H9 (cell line): ENCODE measurements at regions not wholly inside any gene's neighbourhood (a gene's known extent, or its start where the extent isn't known, plus 50 kb on each side); places are given as distances from the start of the nearest gene placed in this dataset.

ENCODE experiments used
- DNase-seq: peaks from one replicate; pipeline ENCODE4 v3.0.0-alpha.2; 2017
- H2AFZ ChIP-seq: one replicate; pipeline ENCODE4 v1.6.1; 2013; ENCODE audit warnings: mild to moderate bottlenecking, low read length, control low read depth, moderate library complexity
- H2AK5ac ChIP-seq: 2 replicates; pipeline ENCODE4 v1.6.1; 2013; ENCODE audit warnings: low read length, control low read depth, mixed read lengths; ENCODE audit not compliant: insufficient read length
- H2BK120ac ChIP-seq: one replicate; pipeline ENCODE4 v1.6.1; 2013; ENCODE audit warnings: low read depth, mild to moderate bottlenecking, low read length, control low read depth, inconsistent platforms; ENCODE audit not compliant: poor library complexity, severe bottlenecking
- H2BK12ac ChIP-seq: 2 replicates; pipeline ENCODE4 v1.6.1; 2013; ENCODE audit warnings: low read length, control low read depth, mixed read lengths, low read depth; ENCODE audit not compliant: insufficient read length
- H2BK15ac ChIP-seq: 2 replicates; pipeline ENCODE4 v1.6.1; 2013; ENCODE audit warnings: low read depth, low read length, control low read depth
- H2BK20ac ChIP-seq: one replicate; pipeline ENCODE4 v1.6.1; 2013; ENCODE audit warnings: low read depth, mild to moderate bottlenecking, low read length, control low read depth, inconsistent platforms; ENCODE audit not compliant: poor library complexity, severe bottlenecking
- H2BK5ac ChIP-seq: 2 replicates; pipeline ENCODE4 v1.6.1; 2013; ENCODE audit warnings: low read length, control low read depth, mixed read lengths; ENCODE audit not compliant: insufficient read length
- H3K14ac ChIP-seq: 2 replicates; pipeline ENCODE4 v1.6.1; 2013; ENCODE audit warnings: low read length, control low read depth; ENCODE audit not compliant: insufficient read depth
- H3K18ac ChIP-seq: 2 replicates; pipeline ENCODE4 v1.6.1; 2013; ENCODE audit warnings: low read depth, mild to moderate bottlenecking, mixed read lengths, low read length, control low read depth; ENCODE audit not compliant: insufficient read length
- H3K23ac ChIP-seq: 2 replicates; pipeline ENCODE4 v1.6.1; 2013; ENCODE audit warnings: low read length, control low read depth, mixed read lengths, low read depth; ENCODE audit not compliant: insufficient read length
- H3K23me2 ChIP-seq: 2 replicates; pipeline ENCODE4 v1.6.1; 2013; ENCODE audit warnings: low read depth, mild to moderate bottlenecking, mixed read lengths, low read length, control low read depth; ENCODE audit not compliant: insufficient read length, poor library complexity, severe bottlenecking
- H3K27ac ChIP-seq: 2 replicates; pipeline ENCODE4 v1.5.1; 2013; ENCODE audit warnings: low read length, control low read depth, mixed read lengths, low read depth; ENCODE audit not compliant: insufficient read length
- H3K27me3 ChIP-seq: 2 replicates; pipeline ENCODE4 v1.6.1; 2013; ENCODE audit warnings: low read length, control low read depth, inconsistent platforms; ENCODE audit not compliant: insufficient read depth
- H3K4ac ChIP-seq: 2 replicates; pipeline ENCODE4 v1.6.1; 2013; ENCODE audit warnings: low read depth, mild to moderate bottlenecking, control low read depth, inconsistent platforms, low read length, moderate library complexity
- H3K4me1 ChIP-seq: 2 replicates; pipeline ENCODE4 v1.6.1; 2013; ENCODE audit warnings: low read length, control low read depth, inconsistent platforms; ENCODE audit not compliant: insufficient read depth
- H3K4me2 ChIP-seq: 2 replicates; pipeline ENCODE4 v1.6.1; 2013; ENCODE audit warnings: low read length, control low read depth, mixed read lengths; ENCODE audit not compliant: insufficient read length, insufficient read depth
- H3K56ac ChIP-seq: 2 replicates; pipeline ENCODE4 v1.6.1; 2013; ENCODE audit warnings: low read depth, mild to moderate bottlenecking, mixed read lengths, low read length, control low read depth; ENCODE audit not compliant: insufficient read length
- H3K79me1 ChIP-seq: 2 replicates; pipeline ENCODE4 v1.6.1; 2013; ENCODE audit warnings: low read depth, mild to moderate bottlenecking, moderate library complexity, low read length, control low read depth, inconsistent platforms; ENCODE audit not compliant: insufficient read depth, poor library complexity, severe bottlenecking
- H3K79me2 ChIP-seq: 2 replicates; pipeline ENCODE4 v1.6.1; 2013; ENCODE audit warnings: low read length, control low read depth, inconsistent platforms; ENCODE audit not compliant: insufficient read depth
- H3K9ac ChIP-seq: 2 replicates; pipeline ENCODE4 v1.6.1; 2013; ENCODE audit warnings: low read length, control low read depth, mixed read lengths; ENCODE audit not compliant: insufficient read length; ENCODE audit errors: extremely low read depth
- H3K9me3 ChIP-seq: one replicate; pipeline ENCODE4 v1.6.1; 2013; ENCODE audit warnings: low read depth, low read length, inconsistent platforms; ENCODE audit not compliant: control insufficient read depth
- H3T11ph ChIP-seq: one replicate; pipeline ENCODE4 v1.6.1; 2013; ENCODE audit warnings: mild to moderate bottlenecking, low read length, control low read depth, inconsistent platforms
- H4K20me1 ChIP-seq: one replicate; pipeline ENCODE4 v1.6.1; 2013; ENCODE audit not compliant: control insufficient read depth, insufficient read length, insufficient read depth
- H4K5ac ChIP-seq: 2 replicates; pipeline ENCODE4 v1.6.1; 2013; ENCODE audit warnings: low read depth, mild to moderate bottlenecking, mixed read lengths, low read length, control low read depth; ENCODE audit not compliant: insufficient read length
- H4K8ac ChIP-seq: replicated peaks from 2 replicates; pipeline ENCODE4 v1.6.1; 2013; ENCODE audit warnings: low read length, control low read depth, mixed read lengths, low read depth; ENCODE audit not compliant: insufficient read length
- H4K91ac ChIP-seq: 2 replicates; pipeline ENCODE4 v1.6.1; 2013; ENCODE audit warnings: low read depth, mild to moderate bottlenecking, moderate library complexity, mixed read lengths, low read length, control low read depth; ENCODE audit not compliant: insufficient read length
- H3K27ac Mint-ChIP-seq, 3 experiments: 2 replicates in 2 of 3; 3 replicates in 1 of 3; pipeline ENCODE4 v1.8.0; 2020 to 2021; ENCODE audit warnings: mixed read lengths in 3 of 3, mild to moderate bottlenecking in 1 of 3, moderate library complexity in 1 of 3
- H3K27me3 Mint-ChIP-seq: 2 replicates; pipeline ENCODE4 v1.8.0; 2021; ENCODE audit warnings: low read depth, mild to moderate bottlenecking, moderate library complexity, mixed read lengths
- H3K36me3 Mint-ChIP-seq, 3 experiments: 2 replicates in 2 of 3; 3 replicates in 1 of 3; pipeline ENCODE4 v1.8.0; 2020 to 2021; ENCODE audit warnings: low read depth in 3 of 3, mixed read lengths in 3 of 3; ENCODE audit not compliant: insufficient read depth in 1 of 3
- H3K4me1 Mint-ChIP-seq, 2 experiments: 2 replicates each; pipeline ENCODE4 v1.8.0; 2020; ENCODE audit warnings: mixed read lengths in 2 of 2
- H3K4me3 Mint-ChIP-seq, 2 experiments: 2 replicates in 1 of 2; 3 replicates in 1 of 2; pipeline ENCODE4 v1.8.0; 2020 to 2021; ENCODE audit warnings: mild to moderate bottlenecking in 2 of 2, mixed read lengths in 2 of 2, moderate library complexity in 1 of 2
- H3K9me3 Mint-ChIP-seq, 2 experiments: 2 replicates in 1 of 2; 3 replicates in 1 of 2; pipeline ENCODE4 v1.8.0; 2020; ENCODE audit warnings: mild to moderate bottlenecking in 2 of 2, mixed read lengths in 2 of 2, moderate library complexity in 1 of 2
- CTCF ChIP-seq: fragments of 200-600 bp; sonication (generic); conservative IDR thresholded peaks from 3 replicates; pipeline ENCODE4 v1.8.0; 2021; ENCODE audit warnings: antibody characterized with exemption, mild to moderate bottlenecking
- WGBS: extraction: QIAGEN DNeasy Blood & Tissue Kit; methylation state at CpG from one replicate; pipeline ENCODE4 v1.1.7; 2013; ENCODE audit warnings: missing lambda C conversion rate, low lambda C conversion rate, mixed read lengths; ENCODE audit not compliant: insufficient read length; ENCODE audit errors: extremely low coverage; 5-methylcytosine and 5-hydroxymethylcytosine counted together

DNA sequence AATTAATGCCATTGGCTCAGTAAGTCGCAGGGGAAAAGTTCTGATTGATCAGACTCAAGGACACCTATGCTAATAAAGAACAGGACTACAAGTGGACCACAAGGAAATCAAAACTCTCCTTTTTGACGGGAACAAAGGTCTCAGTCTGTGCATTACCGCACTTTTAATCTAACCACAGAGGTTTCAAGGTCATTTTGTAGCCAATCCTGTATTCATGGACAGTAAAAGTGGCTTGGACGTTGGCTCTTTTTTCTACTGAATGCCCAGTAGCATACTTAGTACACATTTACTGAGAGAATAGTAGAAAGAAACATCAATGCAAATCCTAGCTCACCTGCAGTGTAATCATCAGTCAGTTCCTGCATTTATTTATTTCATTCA, 471.9 kb downstream of the PID1 start:
- Histone ChIP-seq H3K56ac (no peak overlapping the region), H3T11ph (no peak overlapping the region), H3K14ac (no peak overlapping the region), H3K4me2 (no peak overlapping the region), H2BK20ac (no peak overlapping the region), H3K79me1 (no peaks in the 10 kb centered on the region), H2BK12ac (no peak overlapping the region), H3K23ac (no peak overlapping the region), H3K4ac (no peak overlapping the region), H2BK5ac (no peak overlapping the region), H2AFZ (no peak overlapping the region), H2BK15ac (no peak overlapping the region), H3K79me2 (no peaks in the 10 kb centered on the region), H3K27me3 (no peaks in the 10 kb centered on the region), H4K5ac (no peak overlapping the region), H3K9me3 (no peaks in the 10 kb centered on the region), H4K91ac (no peak overlapping the region), H2BK120ac (no peak overlapping the region), H3K4me1 (no peaks in the 10 kb centered on the region), H3K27ac (no peak overlapping the region), H2AK5ac (no peak overlapping the region), H4K20me1 (no peaks in the 10 kb centered on the region), H3K23me2 (no peaks in the 10 kb centered on the region), H3K18ac (no peak overlapping the region), H3K9ac (no peak overlapping the region), H4K8ac (no peak overlapping the region)
- H3K4me1 Mint-ChIP-seq, result 0 out of 4 replicates have a peak, but pooled peaks cover 0 to 3% of the 10 kb centered on the region in 2 experiments
- no peak overlapping the region for H3K27ac Mint-ChIP-seq
- no peak for DNase-seq
- no CpG with 5 or more reads among the region's 4 CpGs for WGBS
- no peaks in the 10 kb centered on the region for H3K27me3 Mint-ChIP-seq
- H3K4me3 Mint-ChIP-seq, result no peak overlapping the region
- H3K36me3 Mint-ChIP-seq, result no peaks in the 10 kb centered on the region
- no peak for TF ChIP-seq CTCF
- no peaks in the 10 kb centered on the region for H3K9me3 Mint-ChIP-seq
